HEK293T (cell line): ENCODE measurements at regions not wholly inside any gene's neighbourhood (a gene's known extent, or its start where the extent isn't known, plus 50 kb on each side); places are given as distances from the start of the nearest gene placed in this dataset.
"Not testable (repeated sequence)": the region's sequence is repeated elsewhere in the genome, so short reads cannot be mapped to it uniquely, and the experiment has no call there.

Experiments used
- CTCF ChIA-PET: fragments of 350-600 bp; formaldehyde crosslinking; extraction: SDS; loops from one replicate; lab custom pipeline; 2021; ENCODE audit warnings: antibody characterized with exemption, inconsistent platforms; lab: Yijun Ruan, JAX
- POLR2A ChIA-PET: fragments of 350-600 bp; formaldehyde crosslinking; extraction: SDS; loops from one replicate; lab custom pipeline; 2020; ENCODE audit warnings: antibody characterized with exemption, inconsistent platforms; lab: Yijun Ruan, JAX
- DNase-seq: peaks from one replicate; pipeline ENCODE4 v3.0.0; 2012; ENCODE audit warnings: mixed read lengths; ENCODE audit errors: extremely low spot score
- ARNT ChIP-seq: fragments of 450-650 bp; IDR thresholded peaks from 2 replicates; pipeline ENCODE4 v1.6.1; 2017; ENCODE audit warnings: mild to moderate bottlenecking
- BHLHE40 ChIP-seq: fragments of 450-650 bp; IDR thresholded peaks from 2 replicates; pipeline ENCODE4 v1.6.1; 2016; ENCODE audit warnings: mild to moderate bottlenecking, moderate library complexity, borderline replicate concordance
- CTBP1 ChIP-seq: fragments of 450-650 bp; IDR thresholded peaks from 2 replicates; pipeline ENCODE4 v1.6.1; 2016; ENCODE audit warnings: borderline replicate concordance
- ELF4 ChIP-seq: fragments of 450-650 bp; IDR thresholded peaks from 2 replicates; pipeline ENCODE4 v1.6.1; 2017; ENCODE audit warnings: antibody characterized with exemption
- FOXA1 ChIP-seq: fragments of 450-650 bp; IDR thresholded peaks from 2 replicates; pipeline ENCODE4 v1.6.1; 2016; ENCODE audit warnings: mild to moderate bottlenecking
- FOXK2 ChIP-seq: fragments of 450-650 bp; IDR thresholded peaks from 2 replicates; pipeline ENCODE4 v1.6.1; 2016; ENCODE audit warnings: mild to moderate bottlenecking
- FOXM1 ChIP-seq: fragments of 450-650 bp; IDR thresholded peaks from 2 replicates; pipeline ENCODE4 v1.6.1; 2017; ENCODE audit warnings: mild to moderate bottlenecking, borderline replicate concordance
- HDGF ChIP-seq: fragments of 450-650 bp; IDR thresholded peaks from 2 replicates; pipeline ENCODE4 v1.6.1; 2017; ENCODE audit warnings: antibody characterized with exemption, borderline replicate concordance
- L3MBTL2 ChIP-seq: fragments of 450-650 bp; conservative IDR thresholded peaks from 2 replicates; pipeline ENCODE4 v1.6.1; 2016; ENCODE audit warnings: mild to moderate bottlenecking
- LEF1 ChIP-seq: fragments of 450-650 bp; IDR thresholded peaks from 2 replicates; pipeline ENCODE4 v1.6.1; 2017; ENCODE audit warnings: mild to moderate bottlenecking, borderline replicate concordance
- NFRKB ChIP-seq: fragments of 450-650 bp; IDR thresholded peaks from 2 replicates; pipeline ENCODE4 v1.6.1; 2016; ENCODE audit warnings: mild to moderate bottlenecking, moderate library complexity
- PKNOX1 ChIP-seq: fragments of 450-650 bp; IDR thresholded peaks from 2 replicates; pipeline ENCODE4 v1.6.1; 2016
- SP1 ChIP-seq: fragments of 450-650 bp; IDR thresholded peaks from 2 replicates; pipeline ENCODE4 v1.6.1; 2017
- SUZ12 ChIP-seq: fragments of 450-650 bp; IDR thresholded peaks from 2 replicates; pipeline ENCODE4 v1.6.1; 2016; ENCODE audit warnings: mild to moderate bottlenecking
- TARDBP ChIP-seq: fragments of 450-650 bp; IDR thresholded peaks from 2 replicates; pipeline ENCODE4 v1.6.1; 2016
- ZNF384 ChIP-seq: fragments of 450-650 bp; IDR thresholded peaks from 2 replicates; pipeline ENCODE4 v1.6.1; 2016

GRCh38 chr12:72925716-72926115 lies 653.5 kb downstream of the TRHDE start:
- POLR2A ChIA-PET = no interaction called here
- DNase-seq = no peak
- TF ChIP-seq L3MBTL2 (no peak), CTBP1 (no peak), ELF4 (no peak), PKNOX1 (no peak), ZNF384 (no peak), LEF1 (no peak), FOXA1 (no peak), SUZ12 (no peak), ARNT (no peak), SP1 (no peak)
- CTCF ChIA-PET = no interaction called here

GRCh38 chr12:72931838-72932237 lies 659.7 kb downstream of the TRHDE start:
- DNase-seq, POLR2A ChIA-PET, CTCF ChIA-PET: not testable (repeated sequence)

- TF ChIP-seq ARNT = no peak
- TF ChIP-seq SUZ12 = no peak
- no peak for TF ChIP-seq FOXK2
- TF ChIP-seq BHLHE40 = no peak
- no peak for TF ChIP-seq L3MBTL2
- no peak for TF ChIP-seq TARDBP
- TF ChIP-seq FOXM1 = no peak
- TF ChIP-seq NFRKB = no peak
- TF ChIP-seq ZNF384 = no peak
- TF ChIP-seq SP1 = no peak
- TF ChIP-seq CTBP1 = no peak
- no peak for TF ChIP-seq HDGF
- TF ChIP-seq PKNOX1 = no peak
- TF ChIP-seq FOXA1 = no peak
- no peak for TF ChIP-seq LEF1
- TF ChIP-seq ELF4 = no peak
- DNase-seq = no peak
- POLR2A ChIA-PET = no interaction called here
- CTCF ChIA-PET = no interaction called here
Observed at GRCh38 chr12:72937486-72937885, 665.3 kb downstream of the TRHDE start.

GRCh38 chr12:72957454-72957853 lies 685.3 kb downstream of the TRHDE start:
- ChIA-PET POLR2A (no interaction called here), CTCF (no interaction called here)
- no peak for DNase-seq
- TF ChIP-seq NFRKB = no peak
- no peak for TF ChIP-seq SP1
- no peak for TF ChIP-seq PKNOX1
- no peak for TF ChIP-seq ELF4
- no peak for TF ChIP-seq ZNF384
- TF ChIP-seq LEF1 = no peak
- no peak for TF ChIP-seq FOXM1
- TF ChIP-seq BHLHE40 = no peak
- no peak for TF ChIP-seq HDGF
- no peak for TF ChIP-seq FOXA1
- no peak for TF ChIP-seq L3MBTL2
- TF ChIP-seq CTBP1 = no peak
- no peak for TF ChIP-seq SUZ12
- no peak for TF ChIP-seq ARNT
- no peak for TF ChIP-seq TARDBP
- TF ChIP-seq FOXK2 = no peak

- CTCF ChIA-PET = no interaction called here
- TF ChIP-seq CTBP1 = no peak
- no peak for TF ChIP-seq TARDBP
- TF ChIP-seq SP1 = no peak
- no peak for TF ChIP-seq PKNOX1
- TF ChIP-seq FOXA1 = no peak
- TF ChIP-seq LEF1 = no peak
- TF ChIP-seq FOXM1 = no peak
- no peak for TF ChIP-seq ZNF384
- no peak for TF ChIP-seq NFRKB
- TF ChIP-seq FOXK2 = no peak
- TF ChIP-seq ARNT = no peak
- no peak for TF ChIP-seq L3MBTL2
- no peak for TF ChIP-seq BHLHE40
- no peak for TF ChIP-seq HDGF
- TF ChIP-seq ELF4 = no peak
- no peak for TF ChIP-seq SUZ12
- POLR2A ChIA-PET = no interaction called here
- no peak for DNase-seq
Observed at GRCh38 chr12:72966684-72967083, 694.5 kb downstream of the TRHDE start.

DNA sequence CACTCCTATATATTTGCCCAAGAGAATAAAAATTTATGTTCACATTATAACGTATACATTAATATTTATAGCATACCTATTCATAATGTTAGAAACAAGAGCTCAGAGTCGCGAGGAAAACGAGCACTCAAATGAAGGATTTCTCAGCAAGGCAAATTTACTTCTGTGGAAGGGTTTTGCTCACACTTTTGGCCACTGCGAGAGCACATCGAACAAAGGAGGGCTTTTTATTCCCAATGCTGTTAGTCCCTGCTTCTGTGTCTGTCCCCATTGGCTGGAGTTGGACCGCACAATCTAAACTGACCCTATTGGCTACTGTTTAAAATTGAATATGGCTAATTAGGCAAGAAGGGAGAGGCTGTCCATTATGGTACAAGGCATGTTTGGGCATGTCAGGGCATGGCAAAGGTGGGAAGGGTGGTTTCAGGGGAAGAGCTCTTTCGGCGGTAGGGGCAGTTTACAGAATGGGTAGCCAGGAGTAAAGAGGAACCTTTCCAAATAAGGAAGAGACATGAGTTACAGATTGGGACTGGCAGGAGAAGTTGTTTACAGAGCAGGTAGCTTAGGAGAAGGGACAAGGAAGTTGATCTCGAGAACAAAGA lies 702.9 kb downstream of the TRHDE start:
- TF ChIP-seq BHLHE40 (no peak), SP1 (no peak), TARDBP (no peak)
- ChIA-PET POLR2A (no interaction called here), CTCF (no interaction called here)
- no peak for DNase-seq
